ENCODE measurements at regions not wholly inside any gene's neighbourhood (a gene's known extent, or its start where the extent isn't known, plus 50 kb on each side); places are given as distances from the start of the nearest gene placed in this dataset.
"Not testable (repeated sequence)": the region's sequence is repeated elsewhere in the genome, so short reads cannot be mapped to it uniquely, and the experiment has no call there.

- peaks cover 12% of the 10 kb centered on the region for H3K4me1 Mint-ChIP-seq
- no peak overlapping the region for H3K4me3 Mint-ChIP-seq
- no peaks in the 10 kb centered on the region for H3K36me3 Mint-ChIP-seq (ENCODE audit: low read depth)
- TF ChIP-seq CTCF (conservative IDR thresholded peaks at IDR 0.05), result no peak
- H3K9me3 Mint-ChIP-seq, result peaks cover 13% of the 10 kb centered on the region
- no peak overlapping the region for H3K27ac Mint-ChIP-seq (ENCODE audit: unreplicated experiment)
- H3K27me3 Mint-ChIP-seq (ENCODE audit: low read depth), result no peaks in the 10 kb centered on the region
- DNase-seq (ENCODE audit: low read depth, low spot score), result no peak
Measured at GRCh38 chr6:19394051-19394450, 443.1 kb upstream of the ID4 start.

- no peak for DNase-seq (ENCODE audit: low read depth, low spot score)
- Mint-ChIP-seq H3K27ac (ENCODE audit: unreplicated experiment) (no peak overlapping the region), H3K36me3 (ENCODE audit: low read depth) (peaks cover 2% of the 10 kb centered on the region), H3K27me3 (ENCODE audit: low read depth) (no peaks in the 10 kb centered on the region), H3K4me1 (peaks cover 12% of the 10 kb centered on the region), H3K4me3 (no peak overlapping the region), H3K9me3 (peaks cover 15% of the 10 kb centered on the region)
- no peak for TF ChIP-seq CTCF (conservative IDR thresholded peaks at IDR 0.05)
Measured at GRCh38 chr6:19394687-19395086, 442.5 kb upstream of the ID4 start.

- peaks cover 4% of the 10 kb centered on the region for H3K36me3 Mint-ChIP-seq (ENCODE audit: low read depth)
- peaks cover 15% of the 10 kb centered on the region for H3K9me3 Mint-ChIP-seq
- H3K4me1 Mint-ChIP-seq, result peaks cover 12% of the 10 kb centered on the region
- no peaks in the 10 kb centered on the region for H3K27me3 Mint-ChIP-seq (ENCODE audit: low read depth)
- no peak overlapping the region for H3K27ac Mint-ChIP-seq (ENCODE audit: unreplicated experiment)
- TF ChIP-seq CTCF (conservative IDR thresholded peaks at IDR 0.05), result no peak
- H3K4me3 Mint-ChIP-seq, result no peak overlapping the region
- DNase-seq (ENCODE audit: low read depth, low spot score), result no peak
Measured at GRCh38 chr6:19395316-19395715, 441.9 kb upstream of the ID4 start.

GRCh38 chr6:19399406-19399805, 437.8 kb upstream of the ID4 start:
- Mint-ChIP-seq H3K4me1 (peaks cover 5% of the 10 kb centered on the region), H3K27me3 (ENCODE audit: low read depth) (no peaks in the 10 kb centered on the region), H3K4me3 (no peak overlapping the region), H3K27ac (ENCODE audit: unreplicated experiment) (no peak overlapping the region), H3K36me3 (ENCODE audit: low read depth) (peaks cover 13% of the 10 kb centered on the region), H3K9me3 (peaks cover 15% of the 10 kb centered on the region)
- no peak for DNase-seq (ENCODE audit: low read depth, low spot score)
- TF ChIP-seq CTCF (conservative IDR thresholded peaks at IDR 0.05), result no peak

GRCh38 chr6:19404884-19405283, 432.3 kb upstream of the ID4 start:
- H3K4me3 Mint-ChIP-seq; DNase-seq (ENCODE audit: low read depth, low spot score); H3K27ac Mint-ChIP-seq (ENCODE audit: unreplicated experiment); H3K4me1 Mint-ChIP-seq; H3K27me3 Mint-ChIP-seq (ENCODE audit: low read depth): not testable (repeated sequence)
- H3K9me3 Mint-ChIP-seq, result peaks cover 18% of the 10 kb centered on the region
- peaks cover 32% of the 10 kb centered on the region for H3K36me3 Mint-ChIP-seq (ENCODE audit: low read depth)

- H3K36me3 Mint-ChIP-seq (ENCODE audit: low read depth), result peaks cover 22% of the 10 kb centered on the region
- no peak overlapping the region for H3K27ac Mint-ChIP-seq (ENCODE audit: unreplicated experiment)
- no peaks in the 10 kb centered on the region for H3K27me3 Mint-ChIP-seq (ENCODE audit: low read depth)
- no peak overlapping the region for H3K4me3 Mint-ChIP-seq
- no peak for TF ChIP-seq CTCF (conservative IDR thresholded peaks at IDR 0.05)
- peaks cover 13% of the 10 kb centered on the region for H3K9me3 Mint-ChIP-seq
- DNase-seq (ENCODE audit: low read depth, low spot score), result no peak
- no peaks in the 10 kb centered on the region for H3K4me1 Mint-ChIP-seq
Measured at GRCh38 chr6:19408331-19408730, 428.8 kb upstream of the ID4 start.

All from neural crest cell (in vitro differentiated cells).